Activated naive CD4-positive, alpha-beta T cell treated with anti-CD3 and anti-CD28 coated beads, Interleukin-2, amount 50 U/mL, for 24 hours (primary cell): ENCODE measurements at regions not wholly inside any gene's neighbourhood (a gene's known extent, or its start where the extent isn't known, plus 50 kb on each side); places are given as distances from the start of the nearest gene placed in this dataset.

Experiments
- H3K27ac Mint-ChIP-seq: one replicate; pipeline ENCODE4 v1.8.0; 2021; ENCODE audit warnings: mild to moderate bottlenecking, mixed read lengths
- H3K27me3 Mint-ChIP-seq: one replicate; pipeline ENCODE4 v1.8.0; 2021; ENCODE audit warnings: mixed read lengths
- H3K36me3 Mint-ChIP-seq: one replicate; pipeline ENCODE4 v1.8.0; 2021; ENCODE audit warnings: mixed read lengths
- H3K4me1 Mint-ChIP-seq: one replicate; pipeline ENCODE4 v1.8.0; 2021; ENCODE audit warnings: mixed read lengths
- H3K4me3 Mint-ChIP-seq: one replicate; pipeline ENCODE4 v1.8.0; 2021; ENCODE audit warnings: mild to moderate bottlenecking, mixed read lengths
- H3K9me3 Mint-ChIP-seq: one replicate; pipeline ENCODE4 v1.8.0; 2021; ENCODE audit warnings: mixed read lengths

GRCh38 chr5:52453176-52453575, 334.5 kb upstream of the ITGA1 start:
- Mint-ChIP-seq H3K27me3 (peaks cover 4% of the 10 kb centered on the region), H3K4me1 (no peaks in the 10 kb centered on the region), H3K4me3 (no peak overlapping the region), H3K9me3 (no peaks in the 10 kb centered on the region), H3K36me3 (no peaks in the 10 kb centered on the region), H3K27ac (no peak overlapping the region)

- Mint-ChIP-seq H3K4me3 (no peak overlapping the region), H3K36me3 (no peaks in the 10 kb centered on the region), H3K27me3 (peaks cover 4% of the 10 kb centered on the region), H3K9me3 (no peaks in the 10 kb centered on the region), H3K4me1 (no peaks in the 10 kb centered on the region), H3K27ac (no peak overlapping the region)
Measured at GRCh38 chr5:52455920-52456319, 331.8 kb upstream of the ITGA1 start.

GRCh38 chr5:52457810-52458209, 329.9 kb upstream of the ITGA1 start:
- H3K9me3 Mint-ChIP-seq: no peaks in the 10 kb centered on the region
- no peak overlapping the region for H3K27ac Mint-ChIP-seq
- H3K4me3 Mint-ChIP-seq: no peak overlapping the region
- H3K36me3 Mint-ChIP-seq: no peaks in the 10 kb centered on the region
- no peaks in the 10 kb centered on the region for H3K4me1 Mint-ChIP-seq
- peaks cover 4% of the 10 kb centered on the region for H3K27me3 Mint-ChIP-seq

GRCh38 chr5:52466113-52466512, 321.6 kb upstream of the ITGA1 start:
- no peak overlapping the region for H3K27ac Mint-ChIP-seq
- H3K4me1 Mint-ChIP-seq: peaks cover 9% of the 10 kb centered on the region
- no peaks in the 10 kb centered on the region for H3K9me3 Mint-ChIP-seq
- H3K27me3 Mint-ChIP-seq: no peaks in the 10 kb centered on the region
- no peak overlapping the region for H3K4me3 Mint-ChIP-seq
- no peaks in the 10 kb centered on the region for H3K36me3 Mint-ChIP-seq

- peaks cover 9% of the 10 kb centered on the region for H3K4me1 Mint-ChIP-seq
- no peak overlapping the region for H3K4me3 Mint-ChIP-seq
- H3K27ac Mint-ChIP-seq: no peak overlapping the region
- no peaks in the 10 kb centered on the region for H3K36me3 Mint-ChIP-seq
- H3K27me3 Mint-ChIP-seq: no peaks in the 10 kb centered on the region
- no peaks in the 10 kb centered on the region for H3K9me3 Mint-ChIP-seq
Measured at GRCh38 chr5:52466749-52467520, 320.8 kb upstream of the ITGA1 start.

- Mint-ChIP-seq H3K4me1 (peaks cover 9% of the 10 kb centered on the region), H3K27ac (no peak overlapping the region), H3K27me3 (no peaks in the 10 kb centered on the region), H3K4me3 (no peak overlapping the region), H3K36me3 (no peaks in the 10 kb centered on the region), H3K9me3 (no peaks in the 10 kb centered on the region)
Measured at GRCh38 chr5:52468976-52469375, 318.7 kb upstream of the ITGA1 start.

- no peaks in the 10 kb centered on the region for H3K36me3 Mint-ChIP-seq
- peaks cover 9% of the 10 kb centered on the region for H3K4me1 Mint-ChIP-seq
- H3K27me3 Mint-ChIP-seq: no peaks in the 10 kb centered on the region
- H3K27ac Mint-ChIP-seq: no peak overlapping the region
- H3K9me3 Mint-ChIP-seq: no peaks in the 10 kb centered on the region
- peak overlapping the region; percentile 67 for H3K4me3 Mint-ChIP-seq
Measured at GRCh38 chr5:52469420-52469819, 318.3 kb upstream of the ITGA1 start.

GRCh38 chr5:52469835-52470234, 317.9 kb upstream of the ITGA1 start:
- Mint-ChIP-seq H3K9me3 (no peaks in the 10 kb centered on the region), H3K27ac (no peak overlapping the region)

GRCh38 chr5:52476346-52476745, 311.4 kb upstream of the ITGA1 start:
- Mint-ChIP-seq H3K4me3 (no peak overlapping the region), H3K27me3 (peaks cover 2% of the 10 kb centered on the region), H3K4me1 (no peaks in the 10 kb centered on the region), H3K9me3 (no peaks in the 10 kb centered on the region), H3K27ac (no peak overlapping the region), H3K36me3 (no peaks in the 10 kb centered on the region)

More at GRCh38 chr5:52469835-52470234, 317.9 kb upstream of the ITGA1 start:
- peaks cover 9% of the 10 kb centered on the region for H3K4me1 Mint-ChIP-seq
- no peaks in the 10 kb centered on the region for H3K36me3 Mint-ChIP-seq
- peak overlapping the region; percentile 67 for H3K4me3 Mint-ChIP-seq
- no peaks in the 10 kb centered on the region for H3K27me3 Mint-ChIP-seq

- Mint-ChIP-seq H3K27me3 (no peaks in the 10 kb centered on the region), H3K27ac (no peak overlapping the region), H3K36me3 (no peaks in the 10 kb centered on the region), H3K9me3 (no peaks in the 10 kb centered on the region), H3K4me1 (no peaks in the 10 kb centered on the region), H3K4me3 (no peak overlapping the region)
Measured at GRCh38 chr5:52481201-52481600, 306.5 kb upstream of the ITGA1 start.

GRCh38 chr5:52481851-52482250, 305.9 kb upstream of the ITGA1 start:
- no peaks in the 10 kb centered on the region for H3K27me3 Mint-ChIP-seq
- H3K9me3 Mint-ChIP-seq: no peaks in the 10 kb centered on the region
- H3K4me1 Mint-ChIP-seq: no peaks in the 10 kb centered on the region
- H3K4me3 Mint-ChIP-seq: no peak overlapping the region
- no peak overlapping the region for H3K27ac Mint-ChIP-seq
- no peaks in the 10 kb centered on the region for H3K36me3 Mint-ChIP-seq

GRCh38 chr5:52491071-52491787, 296.5 kb upstream of the ITGA1 start:
- H3K9me3 Mint-ChIP-seq: no peaks in the 10 kb centered on the region
- H3K4me3 Mint-ChIP-seq: no peak overlapping the region
- H3K27me3 Mint-ChIP-seq: no peaks in the 10 kb centered on the region
- no peak overlapping the region for H3K27ac Mint-ChIP-seq
- no peaks in the 10 kb centered on the region for H3K4me1 Mint-ChIP-seq
- no peaks in the 10 kb centered on the region for H3K36me3 Mint-ChIP-seq

GRCh38 chr5:52491818-52492217, 295.9 kb upstream of the ITGA1 start:
- Mint-ChIP-seq H3K4me3 (no peak overlapping the region), H3K27ac (no peak overlapping the region), H3K9me3 (peaks cover 2% of the 10 kb centered on the region), H3K36me3 (no peaks in the 10 kb centered on the region), H3K27me3 (no peaks in the 10 kb centered on the region), H3K4me1 (no peaks in the 10 kb centered on the region)

GRCh38 chr5:52497133-52497693, 290.5 kb upstream of the ITGA1 start:
- no peaks in the 10 kb centered on the region for H3K4me1 Mint-ChIP-seq
- no peak overlapping the region for H3K4me3 Mint-ChIP-seq
- H3K9me3 Mint-ChIP-seq: peaks cover 6% of the 10 kb centered on the region
- peaks cover 7% of the 10 kb centered on the region for H3K27me3 Mint-ChIP-seq
- no peak overlapping the region for H3K27ac Mint-ChIP-seq
- H3K36me3 Mint-ChIP-seq: no peaks in the 10 kb centered on the region

- H3K9me3 Mint-ChIP-seq: peaks cover 6% of the 10 kb centered on the region
- H3K4me1 Mint-ChIP-seq: no peaks in the 10 kb centered on the region
- H3K27ac Mint-ChIP-seq: no peak overlapping the region
- H3K4me3 Mint-ChIP-seq: no peak overlapping the region
- H3K27me3 Mint-ChIP-seq: peaks cover 7% of the 10 kb centered on the region
- H3K36me3 Mint-ChIP-seq: no peaks in the 10 kb centered on the region
Measured at GRCh38 chr5:52498607-52499006, 289.1 kb upstream of the ITGA1 start.

GRCh38 chr5:52502460-52502999, 285.2 kb upstream of the ITGA1 start:
- Mint-ChIP-seq H3K9me3 (no peaks in the 10 kb centered on the region), H3K4me1 (no peaks in the 10 kb centered on the region), H3K27me3 (peaks cover 9% of the 10 kb centered on the region), H3K36me3 (no peaks in the 10 kb centered on the region), H3K27ac (no peak overlapping the region), H3K4me3 (no peak overlapping the region)
